T follicular helper cell (primary cell): ENCODE measurements at regions not wholly inside any gene's neighbourhood (a gene's known extent, or its start where the extent isn't known, plus 50 kb on each side); places are given as distances from the start of the nearest gene placed in this dataset.

Experiments used
- DNase-seq: peaks from one replicate; pipeline ENCODE4 v3.0.0-alpha.2; 2020; ENCODE audit warnings: low read depth

GRCh38 chr16:52052818-52053217, 494.1 kb downstream of the TOX3 start:
- no peak for DNase-seq

- DNase-seq, result no peak
Measured at GRCh38 chr16:52051414-52052172, 495.4 kb downstream of the TOX3 start.

- no peak for DNase-seq
Measured at GRCh38 chr16:52050418-52050817, 496.5 kb downstream of the TOX3 start.

GRCh38 chr16:52035436-52035835, 511.5 kb downstream of the TOX3 start:
- no peak for DNase-seq

- no peak for DNase-seq
Measured at GRCh38 chr16:52034830-52035229, 512.1 kb downstream of the TOX3 start.

- DNase-seq, result no peak
Measured at GRCh38 chr16:52033992-52034391, 513.0 kb downstream of the TOX3 start.

- no peak for DNase-seq
Measured at GRCh38 chr16:52022980-52023379, 524.0 kb downstream of the TOX3 start.

- DNase-seq, result no peak
Measured at GRCh38 chr16:52022177-52022576, 524.8 kb downstream of the TOX3 start.

GRCh38 chr16:52016387-52016786, 530.6 kb downstream of the TOX3 start:
- DNase-seq, result no peak

GRCh38 chr16:52005551-52005950, 541.4 kb downstream of the TOX3 start:
- no peak for DNase-seq

GRCh38 chr16:52004343-52004742, 542.6 kb downstream of the TOX3 start:
- no peak for DNase-seq

GRCh38 chr16:52002026-52002425, 544.9 kb downstream of the TOX3 start:
- DNase-seq, result no peak

GRCh38 chr16:51996516-51996915, 550.4 kb downstream of the TOX3 start:
- DNase-seq, result no peak

GRCh38 chr16:51994597-51994996, 552.3 kb downstream of the TOX3 start:
- DNase-seq, result no peak

GRCh38 chr16:51989637-51990230, 557.2 kb downstream of the TOX3 start:
- no peak for DNase-seq

- DNase-seq, result no peak
Measured at GRCh38 chr16:51988977-51989376, 558.0 kb downstream of the TOX3 start.

GRCh38 chr16:51987519-51987918, 559.4 kb downstream of the TOX3 start:
- DNase-seq, result no peak

- no peak for DNase-seq
Measured at GRCh38 chr16:51986717-51987116, 560.2 kb downstream of the TOX3 start.

- DNase-seq, result no peak
Measured at GRCh38 chr16:51986301-51986700, 560.6 kb downstream of the TOX3 start.

- DNase-seq, result no peak
Measured at GRCh38 chr16:51985126-51985525, 561.8 kb downstream of the TOX3 start.

GRCh38 chr16:51984395-51984794, 562.5 kb downstream of the TOX3 start:
- DNase-seq, result no peak

- no peak for DNase-seq
Measured at GRCh38 chr16:51982715-51983680, 563.9 kb downstream of the TOX3 start.

GRCh38 chr16:51981725-51982124, 565.2 kb downstream of the TOX3 start:
- DNase-seq, result no peak
